Gastrocnemius medialis (tissue), 4 donors: ENCODE measurements at regions not wholly inside any gene's neighbourhood (a gene's known extent, or its start where the extent isn't known, plus 50 kb on each side); places are given as distances from the start of the nearest gene placed in this dataset.

ENCODE experiments used
- POLR2A ChIP-seq, 2 donors: fragments of 450-650 bp; IDR thresholded peaks; one replicate each; pipeline ENCODE4 v1.6.1; 2017; ENCODE audit warnings: antibody characterized with exemption in 2 of 2, mild to moderate bottlenecking in 2 of 2, moderate library complexity in 2 of 2
- TF ChIP-seq, protein P1 (sequence below), 5 experiments: fragments of 450-650 bp in 3 of 5; fragments of 200-600 bp in 2 of 5; sonication (generic) in 2 of 5; IDR thresholded peaks in 4 of 5; conservative IDR thresholded peaks in 1 of 5; 1 replicate in 4 of 5; 2 replicates in 1 of 5; pipeline ENCODE4 v1.5.1; 2016 to 2019; ENCODE audit warnings: antibody characterized with exemption in 5 of 5, mild to moderate bottlenecking in 3 of 5, moderate library complexity in 3 of 5

GRCh38 chr4:130825284-130825683 lies 1729.3 kb downstream of the C4orf33 start:
- TF ChIP-seq, protein P1, sequence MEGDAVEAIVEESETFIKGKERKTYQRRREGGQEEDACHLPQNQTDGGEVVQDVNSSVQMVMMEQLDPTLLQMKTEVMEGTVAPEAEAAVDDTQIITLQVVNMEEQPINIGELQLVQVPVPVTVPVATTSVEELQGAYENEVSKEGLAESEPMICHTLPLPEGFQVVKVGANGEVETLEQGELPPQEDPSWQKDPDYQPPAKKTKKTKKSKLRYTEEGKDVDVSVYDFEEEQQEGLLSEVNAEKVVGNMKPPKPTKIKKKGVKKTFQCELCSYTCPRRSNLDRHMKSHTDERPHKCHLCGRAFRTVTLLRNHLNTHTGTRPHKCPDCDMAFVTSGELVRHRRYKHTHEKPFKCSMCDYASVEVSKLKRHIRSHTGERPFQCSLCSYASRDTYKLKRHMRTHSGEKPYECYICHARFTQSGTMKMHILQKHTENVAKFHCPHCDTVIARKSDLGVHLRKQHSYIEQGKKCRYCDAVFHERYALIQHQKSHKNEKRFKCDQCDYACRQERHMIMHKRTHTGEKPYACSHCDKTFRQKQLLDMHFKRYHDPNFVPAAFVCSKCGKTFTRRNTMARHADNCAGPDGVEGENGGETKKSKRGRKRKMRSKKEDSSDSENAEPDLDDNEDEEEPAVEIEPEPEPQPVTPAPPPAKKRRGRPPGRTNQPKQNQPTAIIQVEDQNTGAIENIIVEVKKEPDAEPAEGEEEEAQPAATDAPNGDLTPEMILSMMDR (IDR thresholded peaks at IDR 0.05 in 4 of 5, conservative IDR thresholded peaks at IDR 0.05 in 1 of 5) = no peak
- TF ChIP-seq POLR2A (IDR thresholded peaks at IDR 0.05) = no peak
